SHP77 (cell line): ENCODE measurements at regions not wholly inside any gene's neighbourhood (a gene's known extent, or its start where the extent isn't known, plus 50 kb on each side); places are given as distances from the start of the nearest gene placed in this dataset.
"Not testable (repeated sequence)": the region's sequence is repeated elsewhere in the genome, so short reads cannot be mapped to it uniquely, and the experiment has no call there.

Experiments used
- DNase-seq, 2 experiments: peaks; one replicate each; lab custom pipeline; 2025; lab: John Stamatoyannopoulos, UW

- no peak for DNase-seq
These were observed 753.4 kb upstream of the MMS22L start for GRCh38 chr6:98036344-98036923.

GRCh38 chr6:98037571-98037970 is 754.6 kb upstream of the MMS22L start:
- no peak for DNase-seq

DNA sequence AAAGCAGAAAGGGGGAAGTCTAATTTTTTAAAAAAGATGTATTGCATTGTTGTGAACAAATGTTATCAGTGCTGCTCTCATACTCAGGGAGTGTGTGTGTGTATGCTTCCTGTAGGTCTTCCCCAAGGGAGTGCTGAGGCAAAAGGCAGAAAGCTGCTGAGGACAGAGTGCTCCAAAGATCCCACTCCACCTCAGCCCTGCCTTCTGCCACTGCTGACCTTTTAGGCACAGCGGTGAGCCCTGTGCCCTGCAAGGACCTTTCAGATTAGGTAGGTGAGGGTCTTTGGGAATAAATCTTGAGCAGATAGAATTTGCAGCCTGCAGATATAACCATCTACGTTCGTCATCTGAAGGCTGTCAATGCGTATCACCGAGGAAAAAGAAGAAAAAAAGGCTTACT is 756.4 kb upstream of the MMS22L start:
- DNase-seq: no peak

GRCh38 chr6:98039904-98040607 is 757.0 kb upstream of the MMS22L start:
- no peak for DNase-seq

DNA sequence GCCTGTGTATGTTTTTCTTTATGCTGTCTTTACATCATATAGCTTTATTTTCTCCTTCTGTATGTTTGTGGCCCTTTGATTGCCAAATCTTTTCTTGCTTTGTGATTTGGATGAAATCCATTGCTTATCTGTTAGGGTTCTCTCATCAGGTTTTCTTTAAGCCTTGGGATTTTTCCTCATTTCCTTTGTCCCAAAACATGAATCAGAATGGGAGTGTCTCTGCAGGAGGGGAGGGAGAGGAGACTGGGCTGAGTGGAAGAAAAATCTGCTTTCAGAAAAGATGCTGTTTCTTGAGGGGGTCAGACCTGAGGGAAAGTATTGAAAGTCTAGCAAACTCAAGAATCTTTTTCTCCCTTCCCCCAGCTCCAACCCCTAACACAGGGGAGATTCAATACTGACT is 758.0 kb upstream of the MMS22L start:
- no peak for DNase-seq

- DNase-seq: no peak
These were observed 758.9 kb upstream of the MMS22L start for GRCh38 chr6:98041921-98042320.

GRCh38 chr6:98044151-98044561 is 761.1 kb upstream of the MMS22L start:
- no peak for DNase-seq

DNA sequence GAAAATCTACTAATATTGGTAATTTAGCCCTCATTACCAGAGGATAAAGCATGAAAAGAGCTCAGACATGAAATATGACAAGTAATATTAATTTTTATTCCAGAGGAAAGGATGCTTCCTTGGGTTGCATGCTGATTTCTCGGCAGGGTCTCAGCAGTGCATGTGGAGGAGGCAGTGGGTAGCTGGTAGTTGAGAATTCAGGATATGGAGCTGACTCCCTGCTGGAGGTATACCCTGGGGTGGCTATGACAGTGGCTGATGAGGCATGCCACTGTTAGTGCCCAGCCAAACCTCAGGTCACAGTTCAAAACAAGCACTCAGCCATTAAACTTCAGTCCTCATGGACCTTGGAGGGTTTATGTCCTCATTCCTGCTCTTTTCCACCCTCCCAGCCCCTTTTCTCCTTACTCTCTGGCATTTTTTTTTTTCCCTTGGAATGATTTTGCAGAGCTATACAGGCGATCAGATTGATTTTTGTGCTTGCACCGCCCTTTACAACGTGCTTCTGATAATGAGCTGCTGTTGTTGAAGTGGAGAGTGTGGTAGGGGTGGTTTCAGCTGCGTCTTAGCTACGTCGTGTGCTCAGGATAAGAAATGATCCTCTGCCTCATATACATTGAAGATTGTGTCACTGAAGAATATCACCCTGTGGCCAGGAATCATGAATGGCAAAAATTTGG is 761.9 kb upstream of the MMS22L start:
- DNase-seq: no peak

DNA sequence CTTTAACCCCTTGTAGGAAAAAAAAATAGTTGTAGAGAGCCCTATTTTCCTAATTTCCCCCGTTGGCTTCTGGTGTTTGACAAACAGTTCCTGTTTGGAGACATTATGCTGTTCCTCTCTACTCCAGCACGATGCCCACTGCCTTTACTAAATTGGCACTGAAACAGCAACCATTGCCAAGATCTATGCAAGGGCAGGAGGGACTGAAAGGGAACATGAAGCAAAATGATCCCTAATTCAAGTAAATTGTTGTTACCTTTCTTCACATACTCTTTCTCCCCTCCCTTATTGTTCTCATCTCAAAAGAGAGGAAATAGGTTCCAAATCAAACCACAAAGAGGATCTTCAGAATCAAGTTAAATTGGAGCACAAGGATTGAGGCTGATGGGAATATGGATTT is 764.1 kb upstream of the MMS22L start:
- DNase-seq: no peak

DNA sequence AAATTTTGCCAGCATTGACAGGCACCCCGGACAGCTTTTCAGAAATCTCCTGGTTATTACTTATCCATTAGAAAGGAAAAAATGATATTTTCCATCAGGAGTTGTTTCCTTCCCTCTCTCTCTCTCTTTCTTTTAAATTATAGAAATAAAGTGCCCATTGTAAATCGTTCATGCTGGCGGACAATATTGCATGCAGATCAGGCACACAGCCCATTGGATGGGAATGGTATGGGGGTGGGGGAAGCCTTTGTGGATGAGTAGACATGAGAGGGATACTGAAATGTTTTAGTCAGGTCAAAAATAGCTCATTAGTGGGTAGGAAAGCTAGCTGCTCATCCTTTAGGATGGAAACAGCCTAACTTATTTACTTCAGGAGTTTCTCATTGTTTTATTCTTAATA is 764.9 kb upstream of the MMS22L start:
- no peak for DNase-seq

DNA sequence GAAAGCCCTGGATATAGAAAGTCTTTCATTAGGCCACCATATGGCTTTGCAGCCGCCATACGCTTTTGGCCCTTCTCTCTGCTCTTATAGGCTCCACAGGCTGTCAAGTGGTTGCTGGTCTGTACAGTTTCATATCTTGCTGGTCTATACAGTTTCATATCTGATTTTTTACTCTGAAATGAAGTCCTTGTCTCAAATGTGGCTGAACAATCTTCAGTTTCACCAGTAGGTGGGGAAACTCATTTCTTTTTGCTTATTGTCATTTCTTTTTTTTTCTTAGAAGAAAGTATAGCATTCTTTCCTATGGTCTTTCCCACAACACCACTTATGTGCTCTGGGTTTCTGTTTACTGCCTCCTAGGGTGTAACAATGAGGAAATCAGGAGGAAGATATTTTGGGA is 771.4 kb upstream of the MMS22L start:
- DNase-seq: no peak

GRCh38 chr6:98056955-98057354 is 773.9 kb upstream of the MMS22L start:
- no peak for DNase-seq

DNA sequence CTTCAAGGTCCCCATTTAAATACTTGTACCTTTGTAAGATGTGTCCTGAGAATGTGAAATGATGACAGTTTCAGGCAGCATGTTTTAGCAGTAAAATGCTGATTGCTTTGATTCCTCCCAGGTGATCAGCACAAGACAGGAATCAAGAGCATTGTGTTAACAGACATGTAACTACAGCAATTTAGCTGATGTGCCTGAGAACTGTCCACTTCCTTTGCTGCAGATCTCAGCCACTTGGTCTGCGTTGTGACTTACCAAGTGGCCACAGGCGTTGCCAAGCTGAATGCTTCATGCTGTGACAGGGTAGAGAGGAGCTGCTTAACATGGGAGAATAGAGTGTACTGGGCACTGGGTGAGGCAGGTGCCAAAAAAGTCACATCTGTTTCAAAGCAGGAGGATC is 767.0 kb upstream of the POU3F2 start:
- no peak for DNase-seq

- not testable (repeated sequence) for DNase-seq
These were observed 745.8 kb upstream of the POU3F2 start for GRCh38 chr6:98088537-98088936.

DNA sequence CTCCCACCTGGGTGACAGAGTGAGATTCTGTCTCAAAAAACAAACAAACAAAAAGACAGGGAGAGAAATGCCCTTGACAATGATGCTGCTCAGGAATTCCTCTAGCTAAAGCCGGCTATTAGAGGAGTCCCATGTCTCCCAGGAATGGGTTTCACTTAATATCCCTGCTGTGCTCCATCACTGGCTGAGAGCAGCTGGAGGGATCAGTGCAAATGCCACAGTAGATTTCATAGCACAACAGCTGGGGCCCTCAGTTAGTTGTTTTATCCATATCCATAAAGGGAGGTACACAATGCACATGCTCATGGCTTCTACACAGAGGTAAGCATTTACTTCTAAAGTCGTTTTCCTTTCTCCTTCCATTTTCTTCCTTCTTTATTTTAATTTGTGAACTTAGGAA is 742.0 kb upstream of the POU3F2 start:
- DNase-seq: no peak

DNA sequence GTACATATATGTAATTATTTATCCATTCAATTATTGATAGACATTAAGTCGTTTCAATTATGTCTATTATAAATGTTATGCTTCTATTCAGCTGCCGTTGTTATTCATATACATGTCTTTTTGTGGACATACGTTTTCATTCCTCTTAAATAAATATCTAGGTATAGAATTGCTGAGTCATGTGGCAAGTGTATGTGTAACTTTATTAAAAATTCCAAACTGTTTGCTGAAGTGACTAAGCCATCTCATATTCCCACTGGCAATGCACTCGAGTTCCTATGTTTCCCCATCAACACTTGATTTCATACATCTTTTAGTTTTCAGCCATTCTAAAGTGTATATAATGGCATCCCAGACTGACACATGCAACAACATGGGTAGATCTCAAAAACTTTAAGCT is 739.7 kb upstream of the POU3F2 start:
- DNase-seq: no peak

DNA sequence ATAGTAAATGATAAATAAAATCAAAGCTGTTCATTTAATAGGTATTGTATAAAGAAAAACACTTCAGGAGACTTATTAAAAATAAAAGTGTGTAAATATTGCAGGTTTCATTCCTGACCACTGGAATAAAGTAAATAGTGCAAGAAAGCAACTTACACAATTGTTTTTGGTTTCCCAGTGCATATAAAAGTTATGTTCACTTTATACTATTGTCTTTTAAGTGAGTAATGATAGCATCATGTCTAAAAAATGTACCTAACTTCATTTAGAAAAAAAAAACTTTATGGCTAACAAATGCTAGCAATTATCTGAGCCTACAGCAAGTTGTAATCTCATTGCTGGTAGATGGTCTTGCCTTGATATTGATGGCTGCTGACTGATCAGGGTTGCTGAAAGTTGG is 726.6 kb upstream of the POU3F2 start:
- no peak for DNase-seq

- no peak for DNase-seq
These were observed 717.9 kb upstream of the POU3F2 start for GRCh38 chr6:98116455-98116854.

GRCh38 chr6:98117068-98117467 is 717.3 kb upstream of the POU3F2 start:
- DNase-seq: no peak

DNA sequence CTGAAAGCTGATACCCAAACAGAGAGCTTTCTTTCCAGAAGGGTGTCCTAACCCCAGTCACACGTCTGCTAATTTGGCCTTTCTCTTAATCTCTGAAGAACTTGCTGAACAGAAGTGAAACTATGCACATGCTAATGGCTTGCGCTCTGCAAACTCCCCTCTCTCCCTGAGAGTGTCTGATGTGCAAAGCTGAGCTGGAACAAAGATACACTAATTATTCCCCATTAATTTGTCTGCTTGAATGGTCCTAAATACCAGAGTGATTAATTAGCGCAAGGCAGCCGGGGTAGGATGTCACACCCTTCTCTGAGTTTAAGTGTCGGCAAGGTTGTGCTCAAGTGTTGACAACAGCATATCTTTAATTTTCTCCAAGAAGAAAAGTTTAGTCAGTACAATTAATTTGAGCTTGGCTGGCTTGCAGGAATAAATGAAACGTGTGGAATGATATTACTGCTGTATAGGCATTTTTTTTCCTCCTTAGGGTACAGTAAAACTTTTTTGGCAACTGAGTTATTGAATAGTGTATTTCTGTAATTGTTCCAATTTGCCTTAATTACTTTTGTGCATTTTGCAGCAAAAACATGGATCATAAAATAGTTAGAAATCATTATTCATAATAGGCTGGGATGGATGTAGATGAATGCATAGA is 715.9 kb upstream of the POU3F2 start:
- no peak for DNase-seq

GRCh38 chr6:98124171-98124570 is 710.2 kb upstream of the POU3F2 start:
- DNase-seq: no peak

DNA sequence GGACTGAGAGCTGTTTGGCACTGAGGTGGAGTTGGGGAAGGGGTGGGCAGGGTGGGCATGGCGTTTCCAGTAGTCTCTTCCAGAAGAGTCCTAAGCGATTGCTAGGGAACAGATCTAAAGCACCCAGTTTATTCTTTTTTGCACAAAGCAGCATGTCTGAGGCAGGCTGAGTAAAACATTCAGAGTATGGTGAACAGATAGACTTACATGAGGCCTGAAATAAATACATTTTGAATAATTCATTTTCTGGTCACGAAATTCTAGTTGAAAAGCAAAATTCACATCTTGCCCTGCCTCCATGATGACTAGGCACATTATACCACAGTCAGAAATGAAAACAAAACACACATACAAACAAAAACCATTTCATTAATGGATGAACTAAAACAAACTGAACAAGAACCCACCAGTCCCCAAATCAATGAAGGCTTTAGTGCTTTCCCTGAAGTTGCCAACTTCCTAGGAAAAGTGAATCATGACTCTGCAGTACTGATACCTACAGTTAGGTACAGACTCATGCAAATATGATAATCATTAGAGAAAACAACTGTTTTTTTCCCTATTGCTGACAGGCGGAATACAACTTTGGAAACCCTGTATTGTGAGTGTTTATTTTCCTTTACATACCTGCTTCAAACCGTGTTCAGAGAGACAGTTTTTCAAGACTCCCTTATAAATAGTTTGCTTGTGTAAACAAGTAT is 702.9 kb upstream of the POU3F2 start:
- DNase-seq: no peak
